LNCaP clone FGC (cell line): ENCODE measurements at regions not wholly inside any gene's neighbourhood (a gene's known extent, or its start where the extent isn't known, plus 50 kb on each side); places are given as distances from the start of the nearest gene placed in this dataset.
A peak's percentile ranks its signal among the peaks of the same experiment; 100 is the strongest.

Experiments
- DNase-seq: peaks from one replicate; pipeline ENCODE4 v3.0.0-alpha.2; 2011; ENCODE audit warnings: low read depth
- H3K4me3 ChIP-seq: 2 replicates; pipeline ENCODE4 v1.5.1; 2011; ENCODE audit warnings: mild to moderate bottlenecking, low read depth, low read length, control low read depth
- TF ChIP-seq, protein P1 (sequence below): IDR thresholded peaks from 2 replicates; pipeline ENCODE4 v1.5.1; 2012; ENCODE audit warnings: mild to moderate bottlenecking; ENCODE audit not compliant: control insufficient read depth, insufficient read depth; ENCODE audit errors: extremely low read depth

DNA sequence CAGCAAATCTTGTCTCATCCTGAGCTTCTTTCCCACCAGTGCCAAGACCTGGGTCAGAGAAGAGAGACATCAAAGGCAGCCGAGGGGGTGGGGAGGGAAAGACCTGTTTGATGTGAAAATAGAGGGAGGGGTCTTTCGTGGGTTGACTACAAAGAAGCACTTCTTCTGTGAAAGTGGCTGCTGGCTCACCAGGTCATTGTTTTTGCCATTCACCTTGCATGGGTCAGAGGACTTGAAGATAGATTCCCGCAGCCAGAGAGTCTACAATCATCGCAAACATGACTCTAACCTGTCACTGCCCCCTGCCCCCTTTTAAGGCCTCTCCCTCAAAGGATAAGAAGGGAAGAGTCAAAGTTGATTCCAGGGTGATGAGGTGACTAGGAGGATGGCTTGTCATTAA is 166.1 kb upstream of the BMPER start:
- TF ChIP-seq, protein P1, sequence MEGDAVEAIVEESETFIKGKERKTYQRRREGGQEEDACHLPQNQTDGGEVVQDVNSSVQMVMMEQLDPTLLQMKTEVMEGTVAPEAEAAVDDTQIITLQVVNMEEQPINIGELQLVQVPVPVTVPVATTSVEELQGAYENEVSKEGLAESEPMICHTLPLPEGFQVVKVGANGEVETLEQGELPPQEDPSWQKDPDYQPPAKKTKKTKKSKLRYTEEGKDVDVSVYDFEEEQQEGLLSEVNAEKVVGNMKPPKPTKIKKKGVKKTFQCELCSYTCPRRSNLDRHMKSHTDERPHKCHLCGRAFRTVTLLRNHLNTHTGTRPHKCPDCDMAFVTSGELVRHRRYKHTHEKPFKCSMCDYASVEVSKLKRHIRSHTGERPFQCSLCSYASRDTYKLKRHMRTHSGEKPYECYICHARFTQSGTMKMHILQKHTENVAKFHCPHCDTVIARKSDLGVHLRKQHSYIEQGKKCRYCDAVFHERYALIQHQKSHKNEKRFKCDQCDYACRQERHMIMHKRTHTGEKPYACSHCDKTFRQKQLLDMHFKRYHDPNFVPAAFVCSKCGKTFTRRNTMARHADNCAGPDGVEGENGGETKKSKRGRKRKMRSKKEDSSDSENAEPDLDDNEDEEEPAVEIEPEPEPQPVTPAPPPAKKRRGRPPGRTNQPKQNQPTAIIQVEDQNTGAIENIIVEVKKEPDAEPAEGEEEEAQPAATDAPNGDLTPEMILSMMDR: no peak
- no peak for DNase-seq
- H3K4me3 ChIP-seq: no peak overlapping the region

DNA sequence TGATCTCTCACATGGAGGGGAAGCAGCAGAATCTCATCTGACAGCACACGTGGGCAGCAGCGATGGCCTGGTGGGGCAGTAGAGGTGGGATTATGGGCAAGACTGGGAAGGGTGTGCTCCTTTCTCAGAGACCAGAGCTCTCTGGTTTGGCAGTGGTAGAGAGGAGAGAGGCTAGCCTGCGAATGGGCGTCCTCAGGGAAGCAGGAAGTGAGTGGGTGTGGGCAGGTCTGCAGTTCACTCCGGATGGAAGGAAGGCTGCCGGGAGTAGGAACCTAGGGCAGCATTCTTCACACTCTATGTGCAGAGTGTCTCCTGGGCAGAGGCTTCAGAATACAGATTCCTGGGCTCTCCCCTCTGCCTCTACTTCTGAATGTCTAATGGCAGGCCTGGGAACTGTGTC is 162.8 kb upstream of the BMPER start:
- no peak for DNase-seq
- no peak overlapping the region for H3K4me3 ChIP-seq
- TF ChIP-seq, protein P1: no peak

DNA sequence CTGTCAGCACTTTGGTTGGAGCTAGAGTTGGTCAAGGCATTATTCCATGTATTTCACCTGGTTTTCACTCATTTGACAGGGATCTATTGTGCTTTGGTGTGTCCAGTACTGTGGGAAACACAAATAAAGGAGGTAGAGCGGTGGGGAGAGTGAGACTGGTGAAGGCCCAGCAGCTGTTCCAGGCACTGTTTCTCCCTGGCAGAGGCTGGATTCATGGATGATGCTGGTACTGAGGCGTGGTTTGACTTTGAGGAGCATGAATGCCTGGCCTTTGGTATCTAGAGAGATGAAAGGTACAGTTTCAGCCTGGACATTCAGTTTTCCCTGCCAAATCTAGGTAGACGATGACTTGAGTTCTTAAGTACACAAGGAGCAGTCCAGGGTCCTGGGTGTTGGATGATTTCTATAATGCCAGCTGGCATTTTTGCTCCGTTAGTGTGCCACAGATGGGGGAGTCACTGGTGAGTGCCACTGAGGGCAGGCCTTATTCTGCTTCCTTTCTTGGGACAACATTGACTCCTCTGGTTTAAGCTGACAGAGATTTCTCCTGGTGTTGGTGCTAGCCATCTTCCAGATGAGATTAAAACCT is 162.2 kb upstream of the BMPER start:
- TF ChIP-seq, protein P1: no peak
- no peak for DNase-seq
- H3K4me3 ChIP-seq: no peak overlapping the region

DNA sequence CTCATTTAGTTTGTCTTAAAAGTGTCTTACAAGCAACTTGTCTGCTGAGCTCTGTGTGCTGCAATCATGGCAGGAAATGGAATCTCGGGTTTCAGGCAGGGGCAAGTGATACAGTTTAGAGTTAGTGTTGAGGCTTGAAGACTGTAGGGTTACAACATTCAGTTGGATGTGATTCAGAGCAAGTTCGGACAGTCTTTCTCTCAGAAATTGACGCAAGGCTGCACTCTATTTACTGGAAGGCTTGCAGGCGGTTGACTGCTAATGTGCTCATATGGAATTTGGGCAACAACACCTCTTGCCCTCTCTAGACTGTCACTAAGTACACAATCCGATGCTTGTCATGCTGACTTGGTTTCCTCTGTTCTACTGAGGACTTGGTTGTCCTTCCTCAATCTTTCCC is 161.7 kb upstream of the BMPER start:
- TF ChIP-seq, protein P1: no peak
- no peak overlapping the region for H3K4me3 ChIP-seq
- no peak for DNase-seq

DNA sequence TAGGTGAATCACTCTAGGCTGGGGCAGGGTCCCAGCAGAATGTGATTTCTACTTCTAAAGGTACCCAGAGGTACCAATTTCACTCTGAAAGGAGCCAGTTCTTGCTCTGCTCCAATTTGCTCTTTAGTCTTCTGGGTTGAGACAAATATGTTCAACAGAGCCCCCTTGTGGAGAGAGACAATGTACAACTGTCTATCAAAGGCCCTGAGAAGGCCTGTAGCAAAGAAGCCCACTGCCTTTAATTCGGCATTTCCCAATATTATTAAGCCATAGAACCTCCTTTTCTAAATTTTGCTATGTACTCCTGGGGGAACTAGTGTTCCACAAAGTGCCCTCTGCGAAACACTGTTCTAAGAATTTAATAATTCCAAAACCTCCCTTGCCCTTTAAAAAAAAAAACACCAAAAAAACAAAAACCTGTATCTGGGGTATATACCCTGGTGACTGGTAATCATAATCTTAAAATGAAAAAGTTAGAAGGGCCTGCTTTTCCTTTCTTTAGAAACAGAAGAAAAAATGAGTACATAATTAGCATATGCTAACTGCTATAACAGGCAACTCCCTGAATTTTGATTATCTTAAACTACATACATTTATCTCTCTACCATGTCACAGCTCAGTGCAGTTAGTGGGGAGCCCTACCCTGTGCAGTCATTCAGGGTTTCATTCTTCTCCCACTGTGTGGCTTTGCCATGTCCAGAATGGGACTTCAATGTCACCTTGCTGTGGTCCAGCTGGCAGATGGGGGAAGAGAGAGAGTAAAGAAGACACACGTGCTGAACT is 160.9 kb upstream of the BMPER start:
- DNase-seq: peak; percentile 7
- TF ChIP-seq, protein P1: peak; percentile 31; the same call in 1 of the 2 replicates
- no peak overlapping the region for H3K4me3 ChIP-seq

DNA sequence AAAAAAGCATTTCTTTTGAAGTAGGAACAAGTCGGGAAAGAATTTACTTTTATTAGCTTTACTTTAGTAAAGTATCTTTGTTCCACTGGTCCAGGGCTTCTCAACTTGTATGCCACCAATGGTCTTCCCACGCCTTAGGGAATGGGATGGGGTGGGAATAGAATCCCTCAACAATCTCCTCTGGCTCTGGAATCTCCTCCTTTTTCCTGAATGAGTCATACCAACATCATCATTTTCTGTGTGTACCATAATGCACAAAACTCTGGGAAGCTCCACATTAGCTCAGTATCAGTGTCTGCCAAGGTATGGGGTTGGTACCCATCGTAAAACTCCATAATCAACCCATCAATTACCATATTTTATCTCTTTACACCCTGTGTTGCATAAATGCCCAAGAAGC is 159.4 kb upstream of the BMPER start:
- DNase-seq: no peak
- TF ChIP-seq, protein P1: no peak
- no peak overlapping the region for H3K4me3 ChIP-seq

DNA sequence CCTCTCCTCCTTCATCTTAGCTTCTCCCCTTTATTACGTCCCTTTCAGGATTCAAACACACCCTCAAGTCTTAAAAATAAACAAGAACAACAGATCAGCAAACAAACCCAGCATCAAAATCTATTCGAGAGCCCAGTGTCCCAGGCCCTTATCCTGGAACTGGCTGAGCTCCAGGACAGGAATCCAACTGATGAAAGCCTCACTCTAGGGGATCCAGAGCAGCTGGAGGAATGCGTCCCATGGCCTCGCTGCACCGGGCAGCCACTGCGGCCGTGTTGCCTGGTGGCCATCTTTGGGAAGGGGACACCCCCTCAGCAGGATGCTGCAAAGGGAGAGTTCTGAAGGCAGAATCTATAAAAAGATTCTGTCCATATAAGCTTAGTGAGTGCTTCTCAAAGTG is 156.5 kb upstream of the BMPER start:
- no peak for DNase-seq
- TF ChIP-seq, protein P1: no peak

More for the DNA sequence above, 156.5 kb upstream of the BMPER start:
- no peak overlapping the region for H3K4me3 ChIP-seq
